LNCAP (cell line): ENCODE measurements at regions not wholly inside any gene's neighbourhood (a gene's known extent, or its start where the extent isn't known, plus 50 kb on each side); places are given as distances from the start of the nearest gene placed in this dataset.

Experiments
- CTCF ChIP-seq: fragments of 450-650 bp; IDR thresholded peaks from 2 replicates; pipeline ENCODE4 v1.5.1; 2017; ENCODE audit warnings: mild to moderate bottlenecking

- no peak for TF ChIP-seq CTCF
These were observed 77.7 kb downstream of the TMEM174 start for GRCh38 chr5:73250645-73251044.

GRCh38 chr5:73242735-73243134 is 69.7 kb downstream of the TMEM174 start:
- TF ChIP-seq CTCF = no peak

GRCh38 chr5:73238873-73239272 is 65.9 kb downstream of the TMEM174 start:
- no peak for TF ChIP-seq CTCF

GRCh38 chr5:73236541-73237128 is 63.6 kb downstream of the TMEM174 start:
- no peak for TF ChIP-seq CTCF

DNA sequence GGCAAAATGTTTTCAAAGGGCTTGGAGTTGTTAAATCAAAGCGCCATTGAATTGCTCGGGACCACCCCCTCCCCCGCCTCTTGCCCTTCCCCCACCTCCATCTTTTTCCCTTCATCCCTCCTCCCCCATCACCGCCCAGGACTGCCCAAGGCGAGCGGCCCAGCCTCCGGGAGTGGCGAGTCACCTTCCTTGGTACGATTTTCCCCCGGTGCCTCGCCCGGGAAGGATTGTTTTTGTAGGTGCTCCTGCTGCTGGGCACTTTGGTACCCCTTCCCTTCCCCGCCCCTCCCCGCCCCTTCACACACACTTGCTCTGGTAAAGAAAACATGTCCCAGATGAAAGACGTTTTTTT is 61.2 kb downstream of the TMEM174 start:
- TF ChIP-seq CTCF = no peak

DNA sequence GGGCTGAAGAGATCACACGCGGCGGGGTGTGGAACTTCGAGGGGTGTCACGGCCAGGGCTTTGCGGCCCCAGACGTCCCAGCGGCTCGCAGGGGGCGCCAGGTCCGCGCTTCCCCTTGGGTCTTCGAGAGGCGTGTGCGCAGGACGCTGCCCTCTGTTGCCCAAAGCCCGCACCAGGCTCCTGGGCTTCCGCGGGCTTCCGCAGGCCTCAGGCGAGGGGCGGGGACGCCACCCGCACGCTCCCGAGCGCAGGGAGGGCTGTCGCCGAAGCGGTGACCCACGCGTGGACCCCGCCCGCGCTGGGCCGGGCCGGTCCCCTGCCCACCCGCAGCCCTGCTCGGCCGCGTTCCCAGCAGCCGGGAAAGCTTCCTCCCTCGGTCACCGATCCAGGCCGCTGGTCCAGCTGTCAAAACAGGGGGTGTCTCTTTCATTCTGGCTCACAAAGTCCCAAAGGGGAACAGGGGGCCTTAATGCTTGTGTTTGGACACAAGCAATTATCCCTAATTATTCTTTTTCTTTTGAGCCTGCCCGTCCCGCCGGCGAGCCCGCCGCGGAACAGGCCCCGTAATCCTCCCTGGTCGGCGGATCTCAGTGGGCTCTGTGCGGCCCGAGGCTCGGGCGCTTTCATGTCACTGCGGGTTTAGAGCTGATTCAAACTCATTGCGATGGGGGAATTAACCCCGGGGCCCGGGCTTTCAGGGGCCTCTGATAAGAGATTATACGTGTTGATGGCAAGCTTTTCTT is 60.6 kb downstream of the TMEM174 start:
- TF ChIP-seq CTCF = no peak

- TF ChIP-seq CTCF = no peak
These were observed 60.1 kb downstream of the TMEM174 start for GRCh38 chr5:73233053-73233460.
